SU-DHL-6 (cell line): ENCODE measurements at regions not wholly inside any gene's neighbourhood (a gene's known extent, or its start where the extent isn't known, plus 50 kb on each side); places are given as distances from the start of the nearest gene placed in this dataset.

Experiments
- H2AFZ ChIP-seq: fragments of 200-600 bp; sonication (generic); 2 replicates; pipeline ENCODE4 v1.6.1; 2014; ENCODE audit warnings: low read depth, mild to moderate bottlenecking, moderate library complexity, mixed read lengths, antibody characterized with exemption, low read length; ENCODE audit not compliant: severe bottlenecking
- H3F3A ChIP-seq: fragments of 200-600 bp; shearing (Covaris generic); 2 replicates; pipeline ENCODE4 v1.6.0; 2016; ENCODE audit warnings: antibody characterized with exemption, mild to moderate bottlenecking; ENCODE audit not compliant: insufficient read depth
- H3K27ac ChIP-seq: fragments of 200-600 bp; sonication (generic); 2 replicates; pipeline ENCODE4 v1.5.1; 2016; ENCODE audit warnings: low read depth, mild to moderate bottlenecking, low read length, moderate library complexity, mixed read lengths
- H3K27me3 ChIP-seq: fragments of 200-600 bp; sonication (generic), shearing (Covaris generic); 2 replicates; pipeline ENCODE4 v1.6.0; 2014; ENCODE audit warnings: mild to moderate bottlenecking, low read length
- H3K36me3 ChIP-seq: fragments of 200-600 bp; sonication (generic); 2 replicates; pipeline ENCODE4 v1.6.1; 2014; ENCODE audit warnings: mild to moderate bottlenecking, low read length, mixed read lengths
- H3K4me2 ChIP-seq: fragments of 300-600, 200-600 bp; shearing (Covaris generic), sonication (generic); 2 replicates; pipeline ENCODE4 v1.6.0; 2014; ENCODE audit warnings: low read length, low read depth, mild to moderate bottlenecking; ENCODE audit not compliant: poor library complexity, severe bottlenecking
- H3K4me3 ChIP-seq: fragments of 200-600 bp; sonication (generic); 2 replicates; pipeline ENCODE4 v1.5.1; 2014; ENCODE audit warnings: antibody characterized with exemption, low read length, mild to moderate bottlenecking, mixed read lengths; ENCODE audit not compliant: insufficient read depth, poor library complexity, severe bottlenecking
- H3K79me2 ChIP-seq: fragments of 200-600 bp; sonication (generic); 2 replicates; pipeline ENCODE4 v1.6.1; 2014; ENCODE audit warnings: mild to moderate bottlenecking, low read length, moderate library complexity; ENCODE audit not compliant: insufficient read depth
- H3K9ac ChIP-seq: fragments of 200-600 bp; sonication (generic); 2 replicates; pipeline ENCODE4 v1.7.0; 2014; ENCODE audit warnings: mild to moderate bottlenecking, low read length
- H3K9me2 ChIP-seq: fragments of 200-600 bp; sonication (generic); replicated peaks from 2 replicates; pipeline ENCODE4 v1.6.1; 2014; ENCODE audit warnings: low read length; ENCODE audit not compliant: insufficient read depth
- H3K9me3 ChIP-seq: fragments of 200-600 bp; sonication (generic); 2 replicates; pipeline ENCODE4 v1.6.1; 2014; ENCODE audit warnings: low read length, mixed read lengths; ENCODE audit not compliant: insufficient read depth
- H4K20me1 ChIP-seq: fragments of 200-600 bp; sonication (generic); 2 replicates; pipeline ENCODE4 v1.6.1; 2014; ENCODE audit warnings: low read depth, mild to moderate bottlenecking, antibody characterized with exemption, low read length, moderate library complexity, mixed read lengths
- CTCF ChIP-seq: fragments of 200-600 bp; sonication (generic); IDR thresholded peaks from one replicate; pipeline ENCODE4 v1.5.1; 2017; ENCODE audit warnings: antibody characterized with exemption, mild to moderate bottlenecking, low read length, moderate library complexity; ENCODE audit not compliant: insufficient read depth, poor library complexity, severe bottlenecking
- EZH2phosphoT487 ChIP-seq: fragments of 200-600 bp; sonication (generic), shearing (Covaris generic); conservative IDR thresholded peaks from 2 replicates; pipeline ENCODE4 v1.6.1; 2018; ENCODE audit warnings: mild to moderate bottlenecking, antibody characterized with exemption, low read length, moderate library complexity, mixed read lengths

DNA sequence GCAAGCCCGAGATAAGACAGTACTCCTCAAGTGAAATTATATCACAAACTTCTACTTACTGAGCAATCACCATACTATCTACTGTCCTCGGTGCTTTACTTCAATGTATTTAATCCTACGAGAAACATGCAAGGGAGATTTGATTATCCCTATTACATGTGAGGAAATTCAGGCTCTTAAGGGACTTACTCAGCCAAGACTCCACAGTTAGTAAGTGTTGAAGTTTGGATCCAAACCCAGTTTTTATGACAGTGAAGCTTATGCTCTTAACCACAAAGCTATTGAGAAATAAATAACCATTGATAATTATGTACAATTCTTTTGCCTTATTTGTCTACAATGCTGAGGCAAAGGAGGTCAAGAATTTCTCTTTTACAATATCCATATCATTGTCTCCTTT is 672.9 kb upstream of the ACVR2A start:
- Histone ChIP-seq H3F3A (no peaks in the 10 kb centered on the region), H3K4me2 (no peak overlapping the region), H3K9ac (no peak overlapping the region), H4K20me1 (no peaks in the 10 kb centered on the region), H3K79me2 (no peaks in the 10 kb centered on the region), H2AFZ (no peak overlapping the region), H3K9me3 (no peaks in the 10 kb centered on the region), H3K36me3 (no peaks in the 10 kb centered on the region), H3K27ac (no peak overlapping the region), H3K9me2 (no peaks in the 10 kb centered on the region), H3K27me3 (no peaks in the 10 kb centered on the region), H3K4me3 (no peak overlapping the region)
- TF ChIP-seq CTCF (no peak), EZH2phosphoT487 (no peak)

DNA sequence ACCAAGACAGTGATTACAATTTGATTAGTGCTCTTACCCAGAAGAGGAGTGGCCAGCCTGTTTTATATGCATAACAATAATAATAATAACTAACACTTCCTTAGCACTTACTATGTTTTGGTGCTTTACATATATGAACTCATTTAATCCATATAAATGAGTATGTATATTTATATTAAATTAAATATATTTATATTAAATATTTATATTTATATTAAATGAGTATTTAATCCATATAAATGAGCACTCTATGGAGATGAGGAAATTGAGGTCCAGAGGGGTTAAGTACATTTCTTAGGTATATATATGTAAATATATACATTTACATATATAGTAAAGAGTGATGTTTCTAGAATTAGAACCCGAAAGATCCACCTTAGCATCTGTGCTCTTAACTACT is 673.9 kb upstream of the ACVR2A start:
- Histone ChIP-seq H3K79me2 (no peaks in the 10 kb centered on the region), H3K27ac (no peak overlapping the region), H3K36me3 (no peaks in the 10 kb centered on the region), H3K4me2 (no peak overlapping the region), H3K4me3 (no peak overlapping the region), H2AFZ (no peak overlapping the region), H3K9me2 (no peaks in the 10 kb centered on the region), H3K27me3 (no peaks in the 10 kb centered on the region), H3K9me3 (no peaks in the 10 kb centered on the region), H3F3A (no peaks in the 10 kb centered on the region), H3K9ac (no peak overlapping the region), H4K20me1 (no peaks in the 10 kb centered on the region)
- no peak for TF ChIP-seq CTCF
- no peak for TF ChIP-seq EZH2phosphoT487

- Histone ChIP-seq H3K9me3 (no peaks in the 10 kb centered on the region), H3K27me3 (no peaks in the 10 kb centered on the region), H3K4me3 (no peak overlapping the region), H3K9ac (no peak overlapping the region), H2AFZ (no peak overlapping the region), H4K20me1 (no peaks in the 10 kb centered on the region), H3K27ac (no peak overlapping the region), H3F3A (no peaks in the 10 kb centered on the region), H3K79me2 (no peaks in the 10 kb centered on the region), H3K4me2 (no peak overlapping the region), H3K36me3 (no peaks in the 10 kb centered on the region), H3K9me2 (no peaks in the 10 kb centered on the region)
- TF ChIP-seq CTCF (no peak), EZH2phosphoT487 (no peak)
These were observed 679.0 kb upstream of the ACVR2A start for GRCh38 chr2:147165697-147166382.
